ENCODE measurements at regions not wholly inside any gene's neighbourhood (a gene's known extent, or its start where the extent isn't known, plus 50 kb on each side); places are given as distances from the start of the nearest gene placed in this dataset.

DNA sequence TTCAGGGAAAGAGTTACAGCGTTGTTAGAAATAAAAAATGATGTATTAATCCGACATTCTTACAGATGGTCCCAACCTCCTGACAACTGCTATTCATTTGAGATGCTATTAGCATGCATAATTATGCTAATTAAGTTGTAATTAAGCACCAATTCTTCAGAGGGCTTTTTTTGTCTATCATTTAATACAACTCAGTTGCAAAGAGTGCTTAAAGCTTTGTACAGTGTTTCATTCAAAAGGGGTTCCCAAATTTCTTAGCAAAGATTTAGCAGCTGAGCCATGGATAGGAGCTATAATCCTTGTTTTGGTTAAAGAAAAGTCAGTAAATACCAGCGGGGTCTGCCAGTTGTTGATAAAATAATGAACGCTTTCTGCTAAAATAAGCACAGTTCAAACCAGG is 150.7 kb upstream of the DYNLRB2 start:
- ATAC-seq (ENCODE audit: low read depth in 2 of 2) (no peak), DNase-seq (no peak)
- no peaks in the 10 kb centered on the region for H3K36me3 ChIP-seq (ENCODE audit: control insufficient read depth, insufficient read depth, low read length)
- H3K27ac ChIP-seq (ENCODE audit: insufficient read depth, low read length, poor library complexity, severe bottlenecking) = no peak overlapping the region
- H3K4me3 ChIP-seq (ENCODE audit: low read depth, low read length) = no peak overlapping the region
- H3K4me1 ChIP-seq (ENCODE audit: control insufficient read depth, insufficient read depth, low read length, poor library complexity, severe bottlenecking) = no peaks in the 10 kb centered on the region
- Mint-ChIP-seq H3K36me3 (no peaks in the 10 kb centered on the region), H3K4me1 (no peaks in the 10 kb centered on the region), H3K9me3 (peaks cover 0 to 6% (median 0%) of the 10 kb centered on the region in 7 donors), H3K27ac (no peak overlapping the region), H3K4me3 (no peak overlapping the region), H3K27me3 (peaks cover 22% of the 10 kb centered on the region)
- H3K9me3 ChIP-seq (ENCODE audit: control insufficient read depth in 2 of 2, low read length in 2 of 2) = peaks cover 0 to 3% of the 10 kb centered on the region in 2 experiments
- no peaks in the 10 kb centered on the region for H3K27me3 ChIP-seq (ENCODE audit: control insufficient read depth, insufficient read depth, low read length)

DNA sequence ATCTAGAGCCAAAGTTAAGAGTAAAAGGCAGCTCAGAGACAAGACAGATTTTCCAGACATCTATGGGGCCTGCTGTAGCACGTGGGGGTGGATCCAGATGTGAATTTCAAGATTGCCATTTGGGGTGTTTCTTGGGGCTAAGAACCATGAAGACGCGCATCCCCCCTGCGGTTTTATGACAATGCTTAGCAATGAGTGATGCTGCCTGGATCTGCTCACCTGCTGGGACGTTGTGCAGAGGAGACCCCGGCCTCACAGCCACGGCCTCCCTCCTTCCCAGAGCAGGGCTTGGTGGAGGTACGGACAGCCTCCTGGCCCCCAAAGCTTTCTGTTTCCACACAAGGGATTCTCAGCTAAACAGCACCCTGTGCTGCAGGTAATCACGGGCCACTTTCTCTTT is 151.5 kb upstream of the DYNLRB2 start:
- Histone ChIP-seq H3K27ac (ENCODE audit: insufficient read depth, low read length, poor library complexity, severe bottlenecking) (no peak overlapping the region), H3K4me3 (ENCODE audit: low read depth, low read length) (no peak overlapping the region), H3K4me1 (ENCODE audit: control insufficient read depth, insufficient read depth, low read length, poor library complexity, severe bottlenecking) (no peaks in the 10 kb centered on the region), H3K27me3 (ENCODE audit: control insufficient read depth, insufficient read depth, low read length) (no peaks in the 10 kb centered on the region), H3K9me3 (ENCODE audit: control insufficient read depth in 2 of 2, low read length in 2 of 2) (peaks cover 0 to 3% of the 10 kb centered on the region in 2 experiments), H3K36me3 (ENCODE audit: control insufficient read depth, insufficient read depth, low read length) (no peaks in the 10 kb centered on the region)
- ATAC-seq (ENCODE audit: low read depth in 2 of 2) (no peak), DNase-seq (no peak)
- H3K36me3 Mint-ChIP-seq = no peaks in the 10 kb centered on the region
- no peak overlapping the region for H3K4me3 Mint-ChIP-seq
- H3K9me3 Mint-ChIP-seq = peaks cover 0 to 6% (median 0%) of the 10 kb centered on the region in 7 donors
- H3K27ac Mint-ChIP-seq = no peak overlapping the region
- peaks cover 28% of the 10 kb centered on the region for H3K27me3 Mint-ChIP-seq
- no peaks in the 10 kb centered on the region for H3K4me1 Mint-ChIP-seq

- Histone ChIP-seq H3K27ac (ENCODE audit: insufficient read depth, low read length, poor library complexity, severe bottlenecking) (no peak overlapping the region), H3K27me3 (ENCODE audit: control insufficient read depth, insufficient read depth, low read length) (peaks cover 3% of the 10 kb centered on the region), H3K9me3 (ENCODE audit: control insufficient read depth in 2 of 2, low read length in 2 of 2) (no peaks in the 10 kb centered on the region), H3K36me3 (ENCODE audit: control insufficient read depth, insufficient read depth, low read length) (no peaks in the 10 kb centered on the region), H3K4me1 (ENCODE audit: control insufficient read depth, insufficient read depth, low read length, poor library complexity, severe bottlenecking) (no peaks in the 10 kb centered on the region), H3K4me3 (ENCODE audit: low read depth, low read length) (no peak overlapping the region)
- Mint-ChIP-seq H3K36me3 (no peaks in the 10 kb centered on the region), H3K4me3 (no peak overlapping the region), H3K27me3 (peaks cover 31% of the 10 kb centered on the region), H3K27ac (no peak overlapping the region), H3K9me3 (peaks cover 0 to 3% (median 0%) of the 10 kb centered on the region in 7 donors), H3K4me1 (no peaks in the 10 kb centered on the region)
- no peak for ATAC-seq (ENCODE audit: low read depth in 2 of 2)
- DNase-seq = no peak
Observed at GRCh38 chr16:80387318-80387921, 153.4 kb upstream of the DYNLRB2 start.

- H3K9me3 Mint-ChIP-seq = peaks cover 0 to 3% (median 0%) of the 10 kb centered on the region in 7 donors
Observed at GRCh38 chr16:80384862-80385261, 155.9 kb upstream of the DYNLRB2 start.

DNA sequence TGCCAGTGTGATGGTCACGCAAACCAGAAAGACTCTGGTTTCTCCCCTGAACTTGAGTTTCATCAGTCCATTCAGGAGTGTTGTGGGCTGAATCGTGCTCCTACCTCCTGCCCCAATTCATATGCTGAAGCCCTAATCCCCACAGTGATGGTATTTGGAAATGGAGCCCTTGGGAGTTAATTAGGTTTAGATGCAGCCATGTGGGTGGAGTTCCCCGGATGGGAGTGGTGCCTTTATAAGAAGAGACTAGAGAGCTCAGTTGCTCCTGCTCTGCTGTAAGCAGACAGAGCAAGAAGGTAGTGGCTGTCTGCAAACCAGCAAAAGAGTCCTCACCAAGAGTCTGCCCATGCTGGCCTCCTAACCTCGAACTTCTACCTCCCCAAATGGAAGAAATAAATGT is 160.3 kb upstream of the DYNLRB2 start:
- Mint-ChIP-seq H3K4me3 (no peak overlapping the region), H3K36me3 (no peaks in the 10 kb centered on the region), H3K4me1 (no peaks in the 10 kb centered on the region), H3K27me3 (peaks cover 8% of the 10 kb centered on the region), H3K27ac (no peak overlapping the region), H3K9me3 (peaks cover 0 to 4% (median 0%) of the 10 kb centered on the region in 7 donors)
- DNase-seq (no peak), ATAC-seq (ENCODE audit: low read depth in 2 of 2) (no peak)
- H3K4me1 ChIP-seq (ENCODE audit: control insufficient read depth, insufficient read depth, low read length, poor library complexity, severe bottlenecking) = no peaks in the 10 kb centered on the region
- no peak overlapping the region for H3K4me3 ChIP-seq (ENCODE audit: low read depth, low read length)
- H3K36me3 ChIP-seq (ENCODE audit: control insufficient read depth, insufficient read depth, low read length) = no peaks in the 10 kb centered on the region
- no peak overlapping the region for H3K27ac ChIP-seq (ENCODE audit: insufficient read depth, low read length, poor library complexity, severe bottlenecking)
- H3K27me3 ChIP-seq (ENCODE audit: control insufficient read depth, insufficient read depth, low read length) = peaks cover 3% of the 10 kb centered on the region
- no peaks in the 10 kb centered on the region for H3K9me3 ChIP-seq (ENCODE audit: control insufficient read depth in 2 of 2, low read length in 2 of 2)

More at GRCh38 chr16:80384862-80385261, 155.9 kb upstream of the DYNLRB2 start:
- Mint-ChIP-seq H3K4me3 (no peak overlapping the region), H3K27ac (no peak overlapping the region), H3K36me3 (no peaks in the 10 kb centered on the region), H3K27me3 (peaks cover 25% of the 10 kb centered on the region), H3K4me1 (no peaks in the 10 kb centered on the region)
- ATAC-seq (ENCODE audit: low read depth in 2 of 2) = no peak
- Histone ChIP-seq H3K27me3 (ENCODE audit: control insufficient read depth, insufficient read depth, low read length) (peaks cover 3% of the 10 kb centered on the region), H3K27ac (ENCODE audit: insufficient read depth, low read length, poor library complexity, severe bottlenecking) (no peak overlapping the region), H3K9me3 (ENCODE audit: control insufficient read depth in 2 of 2, low read length in 2 of 2) (no peaks in the 10 kb centered on the region), H3K36me3 (ENCODE audit: control insufficient read depth, insufficient read depth, low read length) (no peaks in the 10 kb centered on the region), H3K4me1 (ENCODE audit: control insufficient read depth, insufficient read depth, low read length, poor library complexity, severe bottlenecking) (no peaks in the 10 kb centered on the region), H3K4me3 (ENCODE audit: low read depth, low read length) (no peak overlapping the region)
- DNase-seq = no peak

DNA sequence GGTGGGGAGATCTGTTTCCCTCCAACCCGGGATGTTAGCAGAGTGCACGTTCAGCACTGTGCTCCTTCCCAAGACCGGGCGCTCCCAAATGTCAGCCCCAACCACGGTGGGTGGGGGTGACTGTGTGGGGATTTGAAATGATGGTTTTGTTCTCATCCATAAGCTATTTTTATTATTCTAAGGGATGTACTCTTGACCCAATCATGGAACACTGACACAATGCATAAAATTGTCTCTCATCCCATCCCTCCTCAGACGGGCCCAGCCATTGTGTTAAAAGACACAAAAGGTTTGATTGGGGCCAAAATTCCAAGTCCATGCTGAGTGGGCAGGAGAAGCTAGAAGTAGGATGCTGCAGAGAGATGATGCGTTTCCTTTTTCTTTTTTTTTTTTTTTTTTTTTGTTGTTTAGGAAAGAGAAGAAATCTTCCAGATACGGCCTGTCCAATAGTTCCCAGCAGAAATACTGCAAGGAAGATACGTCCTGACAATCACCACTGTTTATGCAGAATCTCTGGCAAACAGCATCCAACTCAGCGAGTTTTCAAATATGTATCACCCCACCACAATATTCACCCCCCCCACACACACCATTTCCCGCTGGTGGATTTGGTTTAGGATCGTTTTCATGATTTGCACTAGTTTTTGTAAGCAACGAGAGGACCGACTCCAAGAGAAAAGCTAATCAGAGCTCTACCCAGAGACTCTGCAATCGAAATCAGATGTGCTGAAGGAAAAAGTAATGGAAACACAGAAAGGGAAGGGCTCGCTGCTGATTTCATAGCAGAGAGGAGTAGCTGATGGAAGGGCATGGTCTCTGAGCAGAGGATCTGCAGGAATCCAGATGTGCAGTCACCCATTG is 163.5 kb upstream of the DYNLRB2 start:
- H3K27ac Mint-ChIP-seq = no peak overlapping the region
- no peaks in the 10 kb centered on the region for H3K36me3 Mint-ChIP-seq
- H3K9me3 ChIP-seq (ENCODE audit: control insufficient read depth in 2 of 2, low read length in 2 of 2) = no peaks in the 10 kb centered on the region
- no peak overlapping the region for H3K4me3 ChIP-seq (ENCODE audit: low read depth, low read length)
- H3K36me3 ChIP-seq (ENCODE audit: control insufficient read depth, insufficient read depth, low read length) = no peaks in the 10 kb centered on the region
- H3K4me3 Mint-ChIP-seq = no peak overlapping the region
- no peak overlapping the region for H3K27ac ChIP-seq (ENCODE audit: insufficient read depth, low read length, poor library complexity, severe bottlenecking)
- H3K27me3 ChIP-seq (ENCODE audit: control insufficient read depth, insufficient read depth, low read length) = no peaks in the 10 kb centered on the region
- no peak for DNase-seq
- H3K4me1 ChIP-seq (ENCODE audit: control insufficient read depth, insufficient read depth, low read length, poor library complexity, severe bottlenecking) = no peaks in the 10 kb centered on the region
- H3K9me3 Mint-ChIP-seq = peaks cover 0 to 9% (median 1%) of the 10 kb centered on the region in 7 donors
- no peaks in the 10 kb centered on the region for H3K27me3 Mint-ChIP-seq
- no peak for ATAC-seq (ENCODE audit: low read depth in 2 of 2)
- H3K4me1 Mint-ChIP-seq = no peaks in the 10 kb centered on the region

- Mint-ChIP-seq H3K9me3 (peaks cover 0 to 9% (median 1%) of the 10 kb centered on the region in 7 donors), H3K36me3 (no peaks in the 10 kb centered on the region), H3K27ac (no peak overlapping the region), H3K4me1 (no peaks in the 10 kb centered on the region), H3K4me3 (no peak overlapping the region), H3K27me3 (no peaks in the 10 kb centered on the region)
- DNase-seq (no peak), ATAC-seq (ENCODE audit: low read depth in 2 of 2) (no peak)
- H3K9me3 ChIP-seq (ENCODE audit: control insufficient read depth in 2 of 2, low read length in 2 of 2) = no peaks in the 10 kb centered on the region
- H3K4me3 ChIP-seq (ENCODE audit: low read depth, low read length) = no peak overlapping the region
- no peak overlapping the region for H3K27ac ChIP-seq (ENCODE audit: insufficient read depth, low read length, poor library complexity, severe bottlenecking)
- H3K27me3 ChIP-seq (ENCODE audit: control insufficient read depth, insufficient read depth, low read length) = no peaks in the 10 kb centered on the region
- no peaks in the 10 kb centered on the region for H3K4me1 ChIP-seq (ENCODE audit: control insufficient read depth, insufficient read depth, low read length, poor library complexity, severe bottlenecking)
- no peaks in the 10 kb centered on the region for H3K36me3 ChIP-seq (ENCODE audit: control insufficient read depth, insufficient read depth, low read length)
Observed at GRCh38 chr16:80375973-80376372, 164.8 kb upstream of the DYNLRB2 start.

Measured in CD4-positive, CD25-positive, alpha-beta regulatory T cell (primary cell).